ENCODE measurements at regions not wholly inside any gene's neighbourhood (a gene's known extent, or its start where the extent isn't known, plus 50 kb on each side); places are given as distances from the start of the nearest gene placed in this dataset.

GRCh38 chr11:105245781-105246315, 106.3 kb upstream of the CARD18 start:
- no peak overlapping the region for H3K27ac ChIP-seq (ENCODE audit: low read depth, low read length, poor library complexity, severe bottlenecking)
- H3K4me1 ChIP-seq (ENCODE audit: insufficient read depth, low read length, poor library complexity, severe bottlenecking): no peaks in the 10 kb centered on the region
- TF ChIP-seq EZH2phosphoT487 (IDR thresholded peaks at IDR 0.05; ENCODE audit: borderline replicate concordance, low read depth, low read length): no peak
- no peak for TF ChIP-seq CTCF (conservative IDR thresholded peaks at IDR 0.05; ENCODE audit: low read length)
- no TSS peak for BruUV-seq (replicated peaks)
- H4K20me1 ChIP-seq (ENCODE audit: insufficient read depth, low read length): no peaks in the 10 kb centered on the region
- no peak overlapping the region for H3K4me2 ChIP-seq (ENCODE audit: low read length)
- no peak for DNase-seq (ENCODE audit: low spot score)
- H3K4me3 ChIP-seq (ENCODE audit: low read depth, low read length, poor library complexity, severe bottlenecking): no peak overlapping the region
- no peaks in the 10 kb centered on the region for H3K9me2 ChIP-seq (ENCODE audit: insufficient read depth, low read length)
- ChIA-PET CTCF (ENCODE audit: unreplicated experiment) (no interaction called here), POLR2A (interaction anchor here (0.6 kb wide), 1 partner anchor 58 kb away, joined by 3 read pairs; no protein-coding TSS in a partner anchor)
- intact Hi-C loops (cut with micrococcal nuclease; ENCODE audit: unreplicated experiment): no loop called here
- H3K36me3 ChIP-seq (ENCODE audit: insufficient read depth, low read length): no peaks in the 10 kb centered on the region
- no peaks in the 10 kb centered on the region for H3K79me2 ChIP-seq (ENCODE audit: insufficient read depth, low read depth, low read length)
- H2AFZ ChIP-seq (ENCODE audit: low read length): no peak overlapping the region
- no peaks in the 10 kb centered on the region for H3K9me3 ChIP-seq (ENCODE audit: low read length)

- Histone ChIP-seq H3K4me2 (ENCODE audit: low read length) (no peak overlapping the region), H3K36me3 (ENCODE audit: insufficient read depth, low read length) (no peaks in the 10 kb centered on the region), H3K27ac (ENCODE audit: low read depth, low read length, poor library complexity, severe bottlenecking) (no peak overlapping the region), H3K9me3 (ENCODE audit: low read length) (no peaks in the 10 kb centered on the region), H3K4me3 (ENCODE audit: low read depth, low read length, poor library complexity, severe bottlenecking) (no peak overlapping the region), H2AFZ (ENCODE audit: low read length) (no peak overlapping the region), H3K9me2 (ENCODE audit: insufficient read depth, low read length) (no peaks in the 10 kb centered on the region), H4K20me1 (ENCODE audit: insufficient read depth, low read length) (no peaks in the 10 kb centered on the region), H3K4me1 (ENCODE audit: insufficient read depth, low read length, poor library complexity, severe bottlenecking) (no peaks in the 10 kb centered on the region), H3K79me2 (ENCODE audit: insufficient read depth, low read depth, low read length) (no peaks in the 10 kb centered on the region)
- intact Hi-C loops (cut with micrococcal nuclease; ENCODE audit: unreplicated experiment): no loop called here
- ChIA-PET POLR2A (no interaction called here), CTCF (ENCODE audit: unreplicated experiment) (no interaction called here)
- TF ChIP-seq CTCF (conservative IDR thresholded peaks at IDR 0.05; ENCODE audit: low read length) (no peak), EZH2phosphoT487 (IDR thresholded peaks at IDR 0.05; ENCODE audit: borderline replicate concordance, low read depth, low read length) (no peak)
- no peak for DNase-seq (ENCODE audit: low spot score)
- no TSS peak for BruUV-seq (replicated peaks)
Measured at GRCh38 chr11:105244160-105244825, 104.7 kb upstream of the CARD18 start.

- TF ChIP-seq CTCF (conservative IDR thresholded peaks at IDR 0.05; ENCODE audit: low read length) (no peak), EZH2phosphoT487 (IDR thresholded peaks at IDR 0.05; ENCODE audit: borderline replicate concordance, low read depth, low read length) (no peak)
- ChIA-PET POLR2A (interaction anchor here (0.7 kb wide), 1 partner anchor 48 kb away, joined by 3 read pairs; no protein-coding TSS in a partner anchor), CTCF (ENCODE audit: unreplicated experiment) (no interaction called here)
- Histone ChIP-seq H3K4me2 (ENCODE audit: low read length) (no peak overlapping the region), H3K27ac (ENCODE audit: low read depth, low read length, poor library complexity, severe bottlenecking) (no peak overlapping the region), H3K9me2 (ENCODE audit: insufficient read depth, low read length) (no peaks in the 10 kb centered on the region), H4K20me1 (ENCODE audit: insufficient read depth, low read length) (no peaks in the 10 kb centered on the region), H3K4me3 (ENCODE audit: low read depth, low read length, poor library complexity, severe bottlenecking) (no peak overlapping the region), H3K4me1 (ENCODE audit: insufficient read depth, low read length, poor library complexity, severe bottlenecking) (no peaks in the 10 kb centered on the region), H3K36me3 (ENCODE audit: insufficient read depth, low read length) (no peaks in the 10 kb centered on the region), H3K9me3 (ENCODE audit: low read length) (no peaks in the 10 kb centered on the region), H2AFZ (ENCODE audit: low read length) (no peak overlapping the region), H3K79me2 (ENCODE audit: insufficient read depth, low read depth, low read length) (no peaks in the 10 kb centered on the region)
- intact Hi-C loops (cut with micrococcal nuclease; ENCODE audit: unreplicated experiment): no loop called here
- BruUV-seq (replicated peaks): no TSS peak
- DNase-seq (ENCODE audit: low spot score): no peak
Measured at GRCh38 chr11:105241136-105241535, 101.6 kb upstream of the CARD18 start.

All from OCI-LY7 (cell line).